Effector memory CD4-positive, alpha-beta T cell (primary cell): ENCODE measurements at regions not wholly inside any gene's neighbourhood (a gene's known extent, or its start where the extent isn't known, plus 50 kb on each side); places are given as distances from the start of the nearest gene placed in this dataset.

ENCODE experiments used
- DNase-seq, 3 donors: peaks; one replicate each; pipeline ENCODE4 v3.0.0-alpha.2; 2020
- H3K27ac ChIP-seq: 2 replicates; pipeline ENCODE4 v1.7.0; 2013; ENCODE audit warnings: mild to moderate bottlenecking, low read length, moderate library complexity; ENCODE audit not compliant: insufficient read depth, poor library complexity, severe bottlenecking
- H3K27me3 ChIP-seq: replicated peaks from 2 replicates; pipeline ENCODE4 v1.7.0; 2013; ENCODE audit warnings: mild to moderate bottlenecking, low read length; ENCODE audit not compliant: insufficient read depth, control insufficient read depth, poor library complexity, severe bottlenecking
- H3K36me3 ChIP-seq: 2 replicates; pipeline ENCODE4 v1.7.0; 2013; ENCODE audit warnings: mild to moderate bottlenecking, low read length, moderate library complexity; ENCODE audit not compliant: control insufficient read depth, insufficient read depth
- H3K4me1 ChIP-seq: 2 replicates; pipeline ENCODE4 v1.7.0; 2013; ENCODE audit warnings: low read length, mild to moderate bottlenecking; ENCODE audit not compliant: control insufficient read depth, insufficient read depth, poor library complexity, severe bottlenecking
- H3K4me3 ChIP-seq: 2 replicates; pipeline ENCODE4 v1.7.0; 2013; ENCODE audit warnings: low read length, low read depth, mild to moderate bottlenecking; ENCODE audit not compliant: insufficient read depth, poor library complexity, severe bottlenecking
- H3K9me3 ChIP-seq: 2 replicates; pipeline ENCODE4 v1.7.0; 2013; ENCODE audit warnings: mild to moderate bottlenecking, low read length, moderate library complexity; ENCODE audit not compliant: control insufficient read depth

- no peak overlapping the region for H3K27ac ChIP-seq
- no peaks in the 10 kb centered on the region for H3K36me3 ChIP-seq
- DNase-seq: no peak
- H3K27me3 ChIP-seq: no peaks in the 10 kb centered on the region
- H3K4me1 ChIP-seq: no peaks in the 10 kb centered on the region
- no peak overlapping the region for H3K4me3 ChIP-seq
- no peaks in the 10 kb centered on the region for H3K9me3 ChIP-seq
Measured at GRCh38 chr7:114851406-114852061, 70.4 kb upstream of the MDFIC start.

GRCh38 chr7:114852293-114852692 lies 69.6 kb upstream of the MDFIC start:
- H3K4me3 ChIP-seq: no peak overlapping the region
- DNase-seq: no peak
- H3K36me3 ChIP-seq: no peaks in the 10 kb centered on the region
- H3K9me3 ChIP-seq: no peaks in the 10 kb centered on the region
- H3K4me1 ChIP-seq: no peaks in the 10 kb centered on the region
- H3K27me3 ChIP-seq: no peaks in the 10 kb centered on the region
- H3K27ac ChIP-seq: no peak overlapping the region

- Histone ChIP-seq H3K9me3 (no peaks in the 10 kb centered on the region), H3K4me3 (no peak overlapping the region), H3K36me3 (no peaks in the 10 kb centered on the region), H3K4me1 (no peaks in the 10 kb centered on the region), H3K27ac (no peak overlapping the region), H3K27me3 (no peaks in the 10 kb centered on the region)
- no peak for DNase-seq
Measured at GRCh38 chr7:114853189-114853588, 68.7 kb upstream of the MDFIC start.

- DNase-seq: no peak
- H3K4me3 ChIP-seq: no peak overlapping the region
Measured at GRCh38 chr7:114854369-114854768, 67.5 kb upstream of the MDFIC start.

GRCh38 chr7:114856625-114857024 lies 65.3 kb upstream of the MDFIC start:
- Histone ChIP-seq H3K9me3 (no peaks in the 10 kb centered on the region), H3K27ac (no peak overlapping the region), H3K4me3 (no peak overlapping the region), H3K36me3 (no peaks in the 10 kb centered on the region), H3K27me3 (no peaks in the 10 kb centered on the region), H3K4me1 (no peaks in the 10 kb centered on the region)
- no peak for DNase-seq

More at GRCh38 chr7:114854369-114854768, 67.5 kb upstream of the MDFIC start:
- Histone ChIP-seq H3K27ac (no peak overlapping the region), H3K36me3 (no peaks in the 10 kb centered on the region), H3K4me1 (no peaks in the 10 kb centered on the region), H3K9me3 (no peaks in the 10 kb centered on the region), H3K27me3 (no peaks in the 10 kb centered on the region)

- DNase-seq: no peak
- no peaks in the 10 kb centered on the region for H3K4me1 ChIP-seq
- H3K36me3 ChIP-seq: no peaks in the 10 kb centered on the region
- H3K4me3 ChIP-seq: no peak overlapping the region
- no peaks in the 10 kb centered on the region for H3K9me3 ChIP-seq
- H3K27ac ChIP-seq: no peak overlapping the region
- no peaks in the 10 kb centered on the region for H3K27me3 ChIP-seq
Measured at GRCh38 chr7:114857605-114858004, 64.3 kb upstream of the MDFIC start.

- Histone ChIP-seq H3K9me3 (no peaks in the 10 kb centered on the region), H3K4me3 (no peak overlapping the region), H3K36me3 (no peaks in the 10 kb centered on the region), H3K27me3 (no peaks in the 10 kb centered on the region), H3K4me1 (no peaks in the 10 kb centered on the region), H3K27ac (no peak overlapping the region)
- no peak for DNase-seq
Measured at GRCh38 chr7:114859477-114859876, 62.4 kb upstream of the MDFIC start.

GRCh38 chr7:114860206-114860605 lies 61.7 kb upstream of the MDFIC start:
- no peak overlapping the region for H3K27ac ChIP-seq
- no peaks in the 10 kb centered on the region for H3K4me1 ChIP-seq
- H3K27me3 ChIP-seq: no peaks in the 10 kb centered on the region
- no peak for DNase-seq
- no peak overlapping the region for H3K4me3 ChIP-seq
- no peaks in the 10 kb centered on the region for H3K9me3 ChIP-seq
- H3K36me3 ChIP-seq: no peaks in the 10 kb centered on the region

GRCh38 chr7:114862406-114862805 lies 59.5 kb upstream of the MDFIC start:
- H3K9me3 ChIP-seq: no peaks in the 10 kb centered on the region
- no peaks in the 10 kb centered on the region for H3K27me3 ChIP-seq
- DNase-seq: no peak
- no peak overlapping the region for H3K27ac ChIP-seq
- H3K4me1 ChIP-seq: no peaks in the 10 kb centered on the region
- H3K4me3 ChIP-seq: no peak overlapping the region
- no peaks in the 10 kb centered on the region for H3K36me3 ChIP-seq

- Histone ChIP-seq H3K4me3 (no peak overlapping the region), H3K9me3 (no peaks in the 10 kb centered on the region), H3K27ac (no peak overlapping the region), H3K4me1 (no peaks in the 10 kb centered on the region), H3K27me3 (no peaks in the 10 kb centered on the region), H3K36me3 (no peaks in the 10 kb centered on the region)
- DNase-seq: no peak
Measured at GRCh38 chr7:114864278-114864677, 57.6 kb upstream of the MDFIC start.
